ENCODE measurements at regions not wholly inside any gene's neighbourhood (a gene's known extent, or its start where the extent isn't known, plus 50 kb on each side); places are given as distances from the start of the nearest gene placed in this dataset.

DNA sequence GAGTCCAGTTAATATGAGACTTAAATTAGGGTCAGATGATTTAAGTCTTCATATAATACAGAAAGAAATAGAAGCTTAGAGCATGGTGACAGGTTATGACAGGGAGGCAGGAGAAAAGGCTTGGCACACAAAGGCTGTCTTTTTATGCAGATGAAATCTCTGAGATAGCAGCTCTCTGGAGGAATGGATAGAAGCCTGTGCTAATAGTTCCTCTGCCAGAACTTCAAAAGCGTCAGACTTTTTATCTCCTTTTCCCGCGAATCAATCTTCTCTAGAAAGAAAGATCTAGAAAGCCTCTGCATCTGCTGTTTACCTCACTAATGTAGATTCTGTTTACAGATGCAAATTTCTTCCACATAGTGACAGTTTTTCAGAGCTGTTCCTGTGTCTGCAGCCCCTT lies 1106.2 kb downstream of the XPNPEP1 start:
- Mint-ChIP-seq H3K36me3 (no peaks in the 10 kb centered on the region), H3K27me3 (no peaks in the 10 kb centered on the region), H3K9me3 (ENCODE audit: low read depth) (peaks cover 11% of the 10 kb centered on the region), H3K4me1 (ENCODE audit: low read depth) (no peaks in the 10 kb centered on the region), H3K27ac (no peak overlapping the region), H3K4me3 (no peak overlapping the region)

DNA sequence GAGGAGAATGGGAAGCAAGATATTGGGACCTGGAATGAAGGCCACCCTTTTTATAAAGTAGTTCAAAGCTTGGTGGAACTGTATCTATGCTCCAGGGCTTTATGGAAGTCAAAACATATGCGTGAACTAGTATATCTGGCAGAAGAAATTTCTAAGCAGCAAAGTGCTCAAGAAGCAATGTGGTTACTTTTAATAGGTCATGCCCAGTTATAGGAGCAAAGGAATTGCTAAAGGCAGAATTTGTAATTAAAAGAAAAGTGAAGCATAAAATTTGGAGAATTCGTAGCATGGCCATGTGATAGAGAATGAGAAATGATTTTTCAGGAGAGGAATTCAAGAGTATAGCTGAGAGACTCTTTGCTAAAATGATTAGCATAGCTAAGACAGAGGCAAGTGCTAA lies 1110.4 kb downstream of the XPNPEP1 start:
- Mint-ChIP-seq H3K9me3 (ENCODE audit: low read depth) (peaks cover 11% of the 10 kb centered on the region), H3K27ac (no peak overlapping the region), H3K4me1 (ENCODE audit: low read depth) (no peaks in the 10 kb centered on the region), H3K4me3 (no peak overlapping the region), H3K36me3 (no peaks in the 10 kb centered on the region), H3K27me3 (no peaks in the 10 kb centered on the region)

GRCh38 chr10:108812296-108812695 lies 1111.0 kb downstream of the XPNPEP1 start:
- Mint-ChIP-seq H3K36me3 (no peaks in the 10 kb centered on the region), H3K27ac (no peak overlapping the region), H3K4me1 (ENCODE audit: low read depth) (no peaks in the 10 kb centered on the region), H3K9me3 (ENCODE audit: low read depth) (peaks cover 11% of the 10 kb centered on the region), H3K4me3 (no peak overlapping the region), H3K27me3 (no peaks in the 10 kb centered on the region)

DNA sequence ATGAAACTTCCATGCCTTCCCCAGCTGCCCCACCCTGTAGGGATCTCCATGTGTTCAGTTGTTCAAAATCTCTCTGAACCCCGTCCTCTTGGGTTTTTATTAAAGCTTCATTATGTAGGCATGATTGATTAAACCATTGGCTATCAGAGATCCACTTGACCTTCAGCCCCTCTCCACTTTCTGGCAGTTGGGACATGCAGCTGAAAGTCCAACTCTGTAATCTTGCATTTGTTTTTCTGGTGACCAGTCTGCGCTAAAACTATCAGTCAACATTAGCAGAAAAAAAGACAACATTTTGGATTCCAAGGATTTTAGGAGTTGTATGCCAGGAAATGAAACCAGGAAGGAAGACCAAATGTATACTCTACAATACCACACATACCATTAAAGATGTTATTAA lies 1115.1 kb downstream of the XPNPEP1 start:
- H3K27me3 Mint-ChIP-seq: no peaks in the 10 kb centered on the region
- H3K27ac Mint-ChIP-seq: no peak overlapping the region
- H3K9me3 Mint-ChIP-seq (ENCODE audit: low read depth): no peaks in the 10 kb centered on the region
- no peak overlapping the region for H3K4me3 Mint-ChIP-seq
- no peaks in the 10 kb centered on the region for H3K36me3 Mint-ChIP-seq
- no peaks in the 10 kb centered on the region for H3K4me1 Mint-ChIP-seq (ENCODE audit: low read depth)

- Mint-ChIP-seq H3K4me3 (no peak overlapping the region), H3K27me3 (no peaks in the 10 kb centered on the region), H3K4me1 (ENCODE audit: low read depth) (no peaks in the 10 kb centered on the region), H3K36me3 (no peaks in the 10 kb centered on the region), H3K27ac (no peak overlapping the region), H3K9me3 (ENCODE audit: low read depth) (peaks cover 4% of the 10 kb centered on the region)
These were observed 1121.4 kb downstream of the XPNPEP1 start for GRCh38 chr10:108801775-108802517.

- no peaks in the 10 kb centered on the region for H3K36me3 Mint-ChIP-seq
- H3K4me3 Mint-ChIP-seq: no peak overlapping the region
- no peak overlapping the region for H3K27ac Mint-ChIP-seq
- H3K27me3 Mint-ChIP-seq: no peaks in the 10 kb centered on the region
- no peaks in the 10 kb centered on the region for H3K4me1 Mint-ChIP-seq (ENCODE audit: low read depth)
- H3K9me3 Mint-ChIP-seq (ENCODE audit: low read depth): peaks cover 8% of the 10 kb centered on the region
These were observed 1122.1 kb downstream of the XPNPEP1 start for GRCh38 chr10:108801220-108801619.

GRCh38 chr10:108797573-108797972 lies 1125.7 kb downstream of the XPNPEP1 start:
- no peak overlapping the region for H3K4me3 Mint-ChIP-seq
- H3K27ac Mint-ChIP-seq: no peak overlapping the region
- peaks cover 12% of the 10 kb centered on the region for H3K9me3 Mint-ChIP-seq (ENCODE audit: low read depth)
- no peaks in the 10 kb centered on the region for H3K36me3 Mint-ChIP-seq
- H3K27me3 Mint-ChIP-seq: no peaks in the 10 kb centered on the region
- no peaks in the 10 kb centered on the region for H3K4me1 Mint-ChIP-seq (ENCODE audit: low read depth)

- H3K4me1 Mint-ChIP-seq (ENCODE audit: low read depth): no peaks in the 10 kb centered on the region
- no peaks in the 10 kb centered on the region for H3K27me3 Mint-ChIP-seq
- no peak overlapping the region for H3K27ac Mint-ChIP-seq
- H3K4me3 Mint-ChIP-seq: no peak overlapping the region
- H3K36me3 Mint-ChIP-seq: no peaks in the 10 kb centered on the region
- H3K9me3 Mint-ChIP-seq (ENCODE audit: low read depth): peaks cover 12% of the 10 kb centered on the region
These were observed 1131.4 kb downstream of the XPNPEP1 start for GRCh38 chr10:108791794-108792474.

- Mint-ChIP-seq H3K27ac (no peak overlapping the region), H3K4me3 (no peak overlapping the region), H3K36me3 (no peaks in the 10 kb centered on the region), H3K4me1 (ENCODE audit: low read depth) (no peaks in the 10 kb centered on the region), H3K9me3 (ENCODE audit: low read depth) (peaks cover 8% of the 10 kb centered on the region), H3K27me3 (no peaks in the 10 kb centered on the region)
These were observed 1132.3 kb downstream of the XPNPEP1 start for GRCh38 chr10:108791030-108791429.

DNA sequence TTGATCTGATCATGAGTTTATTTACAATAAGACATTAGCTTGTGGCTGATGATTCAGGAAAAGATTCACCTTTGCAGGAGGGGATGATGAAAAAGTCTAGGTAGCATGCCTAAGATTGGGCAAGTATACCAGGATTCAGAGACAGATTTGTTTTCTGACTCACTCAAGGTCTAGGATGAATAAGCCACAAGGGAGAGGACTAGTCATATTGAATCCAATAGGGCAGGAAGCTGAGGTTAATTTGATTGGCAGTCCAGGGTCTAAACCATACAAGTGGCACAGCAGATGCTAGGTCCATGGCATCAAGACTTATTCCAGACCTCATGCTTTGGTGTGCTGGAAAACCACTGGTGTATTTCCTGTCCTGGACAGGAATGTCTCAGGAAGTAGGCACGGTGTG lies 1133.4 kb downstream of the XPNPEP1 start:
- H3K4me3 Mint-ChIP-seq: no peak overlapping the region

GRCh38 chr10:108789336-108789735 lies 1134.0 kb downstream of the XPNPEP1 start:
- peaks cover 12% of the 10 kb centered on the region for H3K9me3 Mint-ChIP-seq (ENCODE audit: low read depth)
- H3K4me1 Mint-ChIP-seq (ENCODE audit: low read depth): no peaks in the 10 kb centered on the region
- H3K27me3 Mint-ChIP-seq: no peaks in the 10 kb centered on the region
- no peak overlapping the region for H3K27ac Mint-ChIP-seq
- no peak overlapping the region for H3K4me3 Mint-ChIP-seq
- H3K36me3 Mint-ChIP-seq: no peaks in the 10 kb centered on the region

More for the DNA sequence above, 1133.4 kb downstream of the XPNPEP1 start:
- no peak overlapping the region for H3K27ac Mint-ChIP-seq
- peaks cover 12% of the 10 kb centered on the region for H3K9me3 Mint-ChIP-seq (ENCODE audit: low read depth)
- H3K4me1 Mint-ChIP-seq (ENCODE audit: low read depth): no peaks in the 10 kb centered on the region
- H3K36me3 Mint-ChIP-seq: no peaks in the 10 kb centered on the region
- H3K27me3 Mint-ChIP-seq: no peaks in the 10 kb centered on the region

- Mint-ChIP-seq H3K27ac (no peak overlapping the region), H3K4me1 (ENCODE audit: low read depth) (no peaks in the 10 kb centered on the region), H3K9me3 (ENCODE audit: low read depth) (peaks cover 13% of the 10 kb centered on the region), H3K36me3 (no peaks in the 10 kb centered on the region), H3K27me3 (no peaks in the 10 kb centered on the region), H3K4me3 (no peak overlapping the region)
These were observed 1134.4 kb downstream of the XPNPEP1 start for GRCh38 chr10:108788891-108789290.

GRCh38 chr10:108787932-108788331 lies 1135.4 kb downstream of the XPNPEP1 start:
- H3K27me3 Mint-ChIP-seq: no peaks in the 10 kb centered on the region
- no peaks in the 10 kb centered on the region for H3K4me1 Mint-ChIP-seq (ENCODE audit: low read depth)
- H3K4me3 Mint-ChIP-seq: no peak overlapping the region
- H3K27ac Mint-ChIP-seq: no peak overlapping the region
- peaks cover 14% of the 10 kb centered on the region for H3K9me3 Mint-ChIP-seq (ENCODE audit: low read depth)
- no peaks in the 10 kb centered on the region for H3K36me3 Mint-ChIP-seq

DNA sequence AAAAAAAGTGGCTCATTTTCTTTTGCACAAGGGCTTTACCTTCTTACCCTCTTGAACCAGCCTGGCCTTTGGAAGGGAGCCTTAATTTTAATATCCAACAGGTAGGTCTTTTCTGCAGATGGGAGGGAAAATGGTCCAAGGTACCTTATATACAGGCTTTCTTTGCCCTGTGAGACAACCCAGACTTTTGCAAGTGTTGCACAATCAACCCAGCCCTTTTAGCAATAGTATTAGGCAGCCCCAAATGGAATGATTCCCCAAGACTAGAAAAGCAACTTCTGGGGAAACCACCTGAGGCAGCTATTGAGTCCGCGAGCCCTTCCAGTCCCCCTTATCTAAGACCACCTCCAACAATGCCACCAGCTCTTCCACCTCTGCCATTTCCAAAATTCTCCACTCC lies 1138.3 kb downstream of the XPNPEP1 start:
- Mint-ChIP-seq H3K9me3 (ENCODE audit: low read depth) (peaks cover 9% of the 10 kb centered on the region), H3K27ac (no peak overlapping the region), H3K4me3 (no peak overlapping the region), H3K36me3 (no peaks in the 10 kb centered on the region), H3K27me3 (no peaks in the 10 kb centered on the region), H3K4me1 (ENCODE audit: low read depth) (no peaks in the 10 kb centered on the region)

GRCh38 chr10:108784534-108784933 lies 1138.8 kb downstream of the XPNPEP1 start:
- peaks cover 9% of the 10 kb centered on the region for H3K9me3 Mint-ChIP-seq (ENCODE audit: low read depth)
- no peak overlapping the region for H3K4me3 Mint-ChIP-seq
- no peaks in the 10 kb centered on the region for H3K27me3 Mint-ChIP-seq
- H3K27ac Mint-ChIP-seq: no peak overlapping the region
- H3K4me1 Mint-ChIP-seq (ENCODE audit: low read depth): no peaks in the 10 kb centered on the region
- no peaks in the 10 kb centered on the region for H3K36me3 Mint-ChIP-seq

GRCh38 chr10:108783897-108784296 lies 1139.4 kb downstream of the XPNPEP1 start:
- H3K36me3 Mint-ChIP-seq: no peaks in the 10 kb centered on the region
- H3K4me3 Mint-ChIP-seq: no peak overlapping the region
- H3K27ac Mint-ChIP-seq: no peak overlapping the region
- H3K4me1 Mint-ChIP-seq (ENCODE audit: low read depth): no peaks in the 10 kb centered on the region
- peaks cover 9% of the 10 kb centered on the region for H3K9me3 Mint-ChIP-seq (ENCODE audit: low read depth)
- no peaks in the 10 kb centered on the region for H3K27me3 Mint-ChIP-seq
